Esophagus squamous epithelium (tissue), 5 donors: ENCODE measurements at regions not wholly inside any gene's neighbourhood (a gene's known extent, or its start where the extent isn't known, plus 50 kb on each side); places are given as distances from the start of the nearest gene placed in this dataset.

ENCODE experiments used
- DNase-seq: peaks from one replicate; lab custom pipeline; 2025; lab: John Stamatoyannopoulos, UW
- H3K27ac ChIP-seq, 4 donors: fragments of 200-600 bp; sonication (generic); one replicate each; pipeline ENCODE4 v1.5.1; 2016 to 2019; ENCODE audit warnings: mild to moderate bottlenecking in 1 of 4
- H3K27me3 ChIP-seq, 4 donors: fragments of 200-600 bp; sonication (generic); 1 replicate in 3 of 4; 2 replicates in 1 of 4; pipeline versions ENCODE4 v1.5.1 to v1.6.0; 2017 to 2021; ENCODE audit warnings: antibody characterized with exemption in 1 of 4
- H3K36me3 ChIP-seq, 3 donors: fragments of 200-600 bp; sonication (generic); one replicate each; pipeline ENCODE4 v1.5.1; 2016 to 2019
- H3K4me1 ChIP-seq, 3 donors: fragments of 200-600 bp; sonication (generic); one replicate each; pipeline ENCODE4 v1.5.1; 2017 to 2019
- H3K4me3 ChIP-seq, 4 donors: fragments of 200-600 bp; sonication (generic); 1 replicate in 3 of 4; 2 replicates in 1 of 4; pipeline ENCODE4 v1.5.1; 2016 to 2019; ENCODE audit warnings: mild to moderate bottlenecking in 2 of 4, moderate library complexity in 1 of 4
- H3K9me3 ChIP-seq, 3 donors: fragments of 200-600 bp; sonication (generic); one replicate each; pipeline ENCODE4 v1.5.1; 2016 to 2019
- POLR2A ChIP-seq, 4 donors: fragments of 450-650 bp; IDR thresholded peaks; one replicate each; pipeline ENCODE4 v1.6.1; 2017; ENCODE audit warnings: antibody characterized with exemption in 4 of 4, mild to moderate bottlenecking in 4 of 4, moderate library complexity in 3 of 4
- WGBS, 2 donors: methylation state at CpG; one replicate each; pipeline ENCODE4 v1.1.5; 2018; 5-methylcytosine and 5-hydroxymethylcytosine counted together
- intact Hi-C: fragments of 100-400 bp; cut with DNase I; formaldehyde crosslinking; loops from one replicate; pipeline ENCODE4 v1.15.0; 2022
- TF ChIP-seq, protein P1 (sequence below), 6 experiments: fragments of 450-650 bp in 4 of 6; fragments of 200-600 bp in 2 of 6; sonication (generic) in 2 of 6; IDR thresholded peaks; one replicate each; pipeline ENCODE4 v1.5.1; 2016 to 2019; ENCODE audit warnings: antibody characterized with exemption in 6 of 6, mild to moderate bottlenecking in 4 of 6, moderate library complexity in 4 of 6
- donor health status: DM: yes; HTN: yes; CAD: no.

DNA sequence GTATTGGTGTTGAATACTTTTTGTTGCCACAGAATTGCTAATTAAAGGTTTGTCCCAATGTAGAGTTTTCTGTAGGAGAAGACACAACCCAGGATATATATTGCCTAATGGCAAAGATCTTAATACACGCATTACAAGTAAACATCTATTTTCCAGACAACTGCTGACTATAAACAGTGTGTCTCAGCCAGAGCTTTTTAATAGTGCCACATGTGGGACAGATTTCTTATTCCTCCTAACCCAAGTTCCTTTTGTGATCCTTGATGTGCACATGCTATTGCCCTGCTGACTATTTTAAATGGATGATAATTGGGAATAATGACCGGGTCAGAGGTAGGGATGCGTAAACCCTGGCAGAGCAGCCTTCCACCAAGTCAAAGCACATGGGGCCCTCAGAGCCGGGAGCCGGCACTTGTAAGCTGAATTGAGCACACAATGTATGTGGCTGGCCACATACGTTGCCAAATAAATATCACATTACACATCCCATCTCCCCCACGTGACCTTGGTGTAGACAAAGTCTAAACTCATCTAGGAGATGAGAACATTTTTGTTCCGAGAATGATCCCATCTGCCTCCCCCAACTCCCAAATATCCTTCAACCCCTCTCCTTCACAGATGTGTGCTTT is 209.8 kb upstream of the NFIA start:
- H3K36me3 ChIP-seq: no peaks in the 10 kb centered on the region
- peaks cover 0 to 24% (median 0%) of the 10 kb centered on the region in 4 donors for H3K27me3 ChIP-seq
- no peak overlapping the region for H3K27ac ChIP-seq
- no peak for TF ChIP-seq POLR2A (IDR thresholded peaks at IDR 0.05)
- TF ChIP-seq, protein P1, sequence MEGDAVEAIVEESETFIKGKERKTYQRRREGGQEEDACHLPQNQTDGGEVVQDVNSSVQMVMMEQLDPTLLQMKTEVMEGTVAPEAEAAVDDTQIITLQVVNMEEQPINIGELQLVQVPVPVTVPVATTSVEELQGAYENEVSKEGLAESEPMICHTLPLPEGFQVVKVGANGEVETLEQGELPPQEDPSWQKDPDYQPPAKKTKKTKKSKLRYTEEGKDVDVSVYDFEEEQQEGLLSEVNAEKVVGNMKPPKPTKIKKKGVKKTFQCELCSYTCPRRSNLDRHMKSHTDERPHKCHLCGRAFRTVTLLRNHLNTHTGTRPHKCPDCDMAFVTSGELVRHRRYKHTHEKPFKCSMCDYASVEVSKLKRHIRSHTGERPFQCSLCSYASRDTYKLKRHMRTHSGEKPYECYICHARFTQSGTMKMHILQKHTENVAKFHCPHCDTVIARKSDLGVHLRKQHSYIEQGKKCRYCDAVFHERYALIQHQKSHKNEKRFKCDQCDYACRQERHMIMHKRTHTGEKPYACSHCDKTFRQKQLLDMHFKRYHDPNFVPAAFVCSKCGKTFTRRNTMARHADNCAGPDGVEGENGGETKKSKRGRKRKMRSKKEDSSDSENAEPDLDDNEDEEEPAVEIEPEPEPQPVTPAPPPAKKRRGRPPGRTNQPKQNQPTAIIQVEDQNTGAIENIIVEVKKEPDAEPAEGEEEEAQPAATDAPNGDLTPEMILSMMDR (IDR thresholded peaks at IDR 0.05): no peak
- no peak overlapping the region for H3K4me3 ChIP-seq
- intact Hi-C loops: no loop called here
- WGBS, 2 donors: 69 to 75% methylated on average over 8 of the region's 8 CpGs
- no peaks in the 10 kb centered on the region for H3K4me1 ChIP-seq
- no peaks in the 10 kb centered on the region for H3K9me3 ChIP-seq
- no peak for DNase-seq

DNA sequence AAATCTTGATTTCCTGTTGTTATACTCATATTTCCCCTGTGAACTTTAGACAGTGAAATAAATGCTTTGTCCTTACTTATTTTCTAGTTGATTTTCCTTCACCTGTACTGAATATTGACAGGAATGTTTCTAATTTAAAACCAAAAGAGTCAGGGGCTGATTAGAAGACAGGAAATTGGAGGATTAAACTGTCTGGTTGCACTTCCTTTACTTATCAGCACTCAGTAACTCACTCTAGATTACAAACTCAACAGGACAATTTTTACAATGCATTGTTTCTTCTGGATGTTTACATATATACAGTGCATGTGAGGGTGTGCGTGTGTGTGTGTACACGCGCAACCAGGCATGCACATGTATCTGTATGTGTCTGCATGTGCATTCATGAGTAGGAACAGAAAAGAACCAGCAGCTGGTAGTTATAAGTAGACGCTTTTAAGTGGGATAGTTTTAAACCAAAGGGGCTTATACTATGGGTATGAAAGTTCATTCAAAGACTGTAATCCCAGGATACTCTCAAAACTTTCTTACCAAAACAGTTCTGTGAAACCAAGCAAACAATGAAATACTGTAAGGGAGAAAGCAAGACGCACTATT is 212.0 kb upstream of the NFIA start:
- no peak for DNase-seq
- no peak overlapping the region for H3K27ac ChIP-seq
- TF ChIP-seq, protein P1 (IDR thresholded peaks at IDR 0.05): no peak
- no peak for TF ChIP-seq POLR2A (IDR thresholded peaks at IDR 0.05)
- 62 to 67% methylated on average over 5 of the region's 5 CpGs for WGBS, 2 donors
- peaks cover 0 to 40% (median 0%) of the 10 kb centered on the region in 4 donors for H3K27me3 ChIP-seq
- H3K36me3 ChIP-seq: no peaks in the 10 kb centered on the region
- H3K9me3 ChIP-seq: no peaks in the 10 kb centered on the region
- intact Hi-C loops: no loop called here
- no peaks in the 10 kb centered on the region for H3K4me1 ChIP-seq
- H3K4me3 ChIP-seq: no peak overlapping the region

DNA sequence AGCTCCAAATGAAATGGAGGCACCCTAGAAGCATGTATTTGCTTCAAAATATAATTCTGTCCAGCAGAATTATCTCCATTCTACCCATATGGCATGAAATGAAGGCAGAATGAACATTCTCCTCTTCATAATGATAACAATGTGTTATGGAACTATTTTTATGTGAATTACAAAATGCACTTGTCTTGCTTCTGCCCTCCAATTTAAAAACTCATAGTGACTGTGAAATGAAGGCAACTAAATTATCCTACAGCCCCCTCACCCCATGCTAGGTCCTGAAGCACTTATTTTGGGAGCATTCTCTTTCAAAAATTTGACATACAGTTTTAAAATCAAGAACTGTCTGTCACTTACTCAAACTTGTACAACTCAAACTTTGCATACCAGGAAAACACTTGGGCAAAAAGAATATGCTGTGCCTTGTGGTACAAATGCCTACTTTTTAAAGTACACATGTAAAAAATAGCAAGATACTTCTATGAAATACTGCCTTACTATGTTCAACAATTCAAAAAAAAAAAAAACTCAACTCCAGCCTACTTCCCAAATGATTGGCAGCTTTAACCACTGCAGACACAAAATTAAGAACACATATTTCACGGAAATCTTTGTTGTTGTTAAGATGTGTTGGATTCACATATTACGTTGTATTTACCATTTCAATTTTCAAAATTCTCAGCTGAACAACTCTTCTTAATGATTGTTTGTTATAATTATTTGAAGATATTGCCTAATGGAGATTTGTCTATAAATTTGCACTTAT is 213.3 kb upstream of the NFIA start:
- no peak overlapping the region for H3K4me3 ChIP-seq
- no peaks in the 10 kb centered on the region for H3K36me3 ChIP-seq
- intact Hi-C loops: no loop called here
- H3K9me3 ChIP-seq: no peaks in the 10 kb centered on the region
- WGBS, 2 donors: 88 to 90% methylated on average over 2 of the region's 2 CpGs
- TF ChIP-seq POLR2A (IDR thresholded peaks at IDR 0.05): no peak
- TF ChIP-seq, protein P1 (IDR thresholded peaks at IDR 0.05): no peak
- DNase-seq: no peak
- no peaks in the 10 kb centered on the region for H3K4me1 ChIP-seq
- H3K27ac ChIP-seq: no peak overlapping the region
- H3K27me3 ChIP-seq: peaks cover 0 to 48% (median 0%) of the 10 kb centered on the region in 4 donors

DNA sequence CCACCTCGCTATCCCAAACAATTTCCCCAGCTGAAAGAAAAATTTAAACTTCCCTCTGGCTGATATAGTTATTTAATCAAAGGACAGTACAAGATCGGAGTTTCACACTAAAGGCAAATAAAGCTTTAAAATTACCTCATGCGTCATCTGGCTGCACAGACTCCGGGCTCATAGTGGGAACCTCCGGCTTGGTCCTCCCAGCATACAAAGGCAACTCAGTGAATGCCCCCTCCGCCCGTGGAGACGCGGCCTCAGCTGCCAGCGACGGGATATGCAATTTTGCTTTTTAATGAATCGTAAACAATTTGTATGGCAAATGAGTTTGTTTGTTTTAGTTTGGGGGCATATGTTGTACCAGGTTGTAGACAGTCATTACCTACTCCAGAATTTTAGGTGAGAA is 214.6 kb upstream of the NFIA start:
- WGBS, 2 donors: 73 to 78% methylated on average over 12 of the region's 12 CpGs
- peaks cover 0 to 48% (median 0%) of the 10 kb centered on the region in 4 donors for H3K27me3 ChIP-seq
- H3K27ac ChIP-seq: no peak overlapping the region
- TF ChIP-seq POLR2A (IDR thresholded peaks at IDR 0.05): no peak
- TF ChIP-seq, protein P1 (IDR thresholded peaks at IDR 0.05): no peak
- H3K4me1 ChIP-seq: no peaks in the 10 kb centered on the region
- no peak for DNase-seq
- no peaks in the 10 kb centered on the region for H3K9me3 ChIP-seq
- H3K36me3 ChIP-seq: no peaks in the 10 kb centered on the region
- no peak overlapping the region for H3K4me3 ChIP-seq
- intact Hi-C loops: no loop called here
